ENCODE measurements at regions not wholly inside any gene's neighbourhood (a gene's known extent, or its start where the extent isn't known, plus 50 kb on each side); places are given as distances from the start of the nearest gene placed in this dataset.

DNA sequence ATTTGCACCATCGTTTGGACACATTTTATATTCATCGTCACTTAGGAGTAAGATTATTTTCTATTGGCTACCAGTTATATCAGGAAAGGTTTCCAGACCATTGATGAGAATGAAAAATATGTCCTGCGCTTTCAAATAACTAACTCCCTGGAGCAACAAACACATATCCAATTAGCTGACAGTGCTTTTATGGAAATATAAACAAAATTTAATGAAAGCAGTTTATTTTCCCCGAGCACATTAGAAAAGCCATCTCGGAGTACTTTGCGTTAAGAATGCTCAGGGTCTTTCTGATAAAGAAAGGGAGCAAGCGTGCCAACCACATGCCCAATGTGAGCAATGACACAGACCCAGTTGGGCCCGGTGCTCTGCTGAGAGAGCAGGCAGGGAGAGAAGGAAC lies 85.1 kb upstream of the ZPBP start:
- Histone ChIP-seq H3K27ac (ENCODE audit: low read depth in 1 of 2, low read length in 2 of 2) (no peak overlapping the region), H3K79me2 (ENCODE audit: insufficient read depth, low read length) (no peaks in the 10 kb centered on the region), H4K20me1 (ENCODE audit: insufficient read depth, low read length) (no peaks in the 10 kb centered on the region), H3K4me3 (replicated peaks in 1 of 3; ENCODE audit: low read depth in 2 of 3, low read length in 3 of 3) (no peak overlapping the region), H2AFZ (ENCODE audit: insufficient read depth, low read depth, low read length, poor library complexity, severe bottlenecking) (no peak overlapping the region), H3K9me3 (replicated peaks in 1 of 2; ENCODE audit: control insufficient read depth in 1 of 2, insufficient read depth in 1 of 2, low read length in 2 of 2) (no peaks in the 10 kb centered on the region), H3K4me1 (ENCODE audit: control insufficient read depth in 1 of 2, insufficient read depth in 2 of 2, low read length in 2 of 2) (peaks cover 27 to 29% of the 10 kb centered on the region in 2 donors), H3K36me3 (replicated peaks in 1 of 2; ENCODE audit: control insufficient read depth in 1 of 2, insufficient read depth in 2 of 2, low read length in 2 of 2) (no peaks in the 10 kb centered on the region), H3K4me2 (replicated peaks; ENCODE audit: extremely low read depth, low read length, poor library complexity, severe bottlenecking) (no peak overlapping the region), H3K9ac (ENCODE audit: insufficient read depth, low read length, poor library complexity, severe bottlenecking) (no peak overlapping the region), H3K27me3 (ENCODE audit: control insufficient read depth in 2 of 2, insufficient read depth in 2 of 2, low read length in 2 of 2) (no peaks in the 10 kb centered on the region)
- Mint-ChIP-seq H3K4me1 (peaks cover 29% of the 10 kb centered on the region), H3K36me3 (no peaks in the 10 kb centered on the region), H3K27ac (no peak overlapping the region), H3K9me3 (no peaks in the 10 kb centered on the region), H3K4me3 (no peak overlapping the region), H3K27me3 (ENCODE audit: low read depth in 3 of 3) (peaks cover 0 to 2% (median 0%) of the 10 kb centered on the region in 3 donors)
- 98% methylated on average over 5 of the region's 8 CpGs for WGBS (ENCODE audit: insufficient coverage)
- no peak for DNase-seq
- intact Hi-C loops (cut with micrococcal nuclease): no loop called here
- TF ChIP-seq, protein P1, sequence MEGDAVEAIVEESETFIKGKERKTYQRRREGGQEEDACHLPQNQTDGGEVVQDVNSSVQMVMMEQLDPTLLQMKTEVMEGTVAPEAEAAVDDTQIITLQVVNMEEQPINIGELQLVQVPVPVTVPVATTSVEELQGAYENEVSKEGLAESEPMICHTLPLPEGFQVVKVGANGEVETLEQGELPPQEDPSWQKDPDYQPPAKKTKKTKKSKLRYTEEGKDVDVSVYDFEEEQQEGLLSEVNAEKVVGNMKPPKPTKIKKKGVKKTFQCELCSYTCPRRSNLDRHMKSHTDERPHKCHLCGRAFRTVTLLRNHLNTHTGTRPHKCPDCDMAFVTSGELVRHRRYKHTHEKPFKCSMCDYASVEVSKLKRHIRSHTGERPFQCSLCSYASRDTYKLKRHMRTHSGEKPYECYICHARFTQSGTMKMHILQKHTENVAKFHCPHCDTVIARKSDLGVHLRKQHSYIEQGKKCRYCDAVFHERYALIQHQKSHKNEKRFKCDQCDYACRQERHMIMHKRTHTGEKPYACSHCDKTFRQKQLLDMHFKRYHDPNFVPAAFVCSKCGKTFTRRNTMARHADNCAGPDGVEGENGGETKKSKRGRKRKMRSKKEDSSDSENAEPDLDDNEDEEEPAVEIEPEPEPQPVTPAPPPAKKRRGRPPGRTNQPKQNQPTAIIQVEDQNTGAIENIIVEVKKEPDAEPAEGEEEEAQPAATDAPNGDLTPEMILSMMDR (IDR thresholded peaks at IDR 0.05): no peak

DNA sequence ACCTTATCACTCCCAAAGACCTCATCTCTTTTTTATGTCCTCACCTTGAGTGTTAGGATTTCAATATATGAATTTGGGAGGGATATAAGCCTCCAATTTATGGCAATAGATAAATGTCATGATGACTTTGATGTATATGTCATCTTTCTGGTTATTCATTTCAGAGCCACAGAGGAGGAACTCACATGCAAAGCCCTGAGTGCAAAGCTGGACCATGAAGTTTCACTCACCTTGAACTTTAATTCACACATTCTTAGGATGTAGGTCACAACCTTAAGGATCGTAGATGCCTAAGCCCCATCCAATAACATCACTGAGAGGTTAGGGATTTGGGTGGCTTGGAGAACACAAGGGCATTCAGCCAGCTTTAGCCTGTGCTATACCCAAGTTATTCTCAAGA lies 81.9 kb upstream of the ZPBP start:
- no peaks in the 10 kb centered on the region for H3K4me1 ChIP-seq (ENCODE audit: control insufficient read depth in 1 of 2, insufficient read depth in 2 of 2, low read length in 2 of 2)
- Mint-ChIP-seq H3K4me3 (no peak overlapping the region), H3K27me3 (ENCODE audit: low read depth in 3 of 3) (peaks cover 0 to 3% (median 2%) of the 10 kb centered on the region in 3 donors), H3K4me1 (no peaks in the 10 kb centered on the region), H3K27ac (no peak overlapping the region), H3K9me3 (no peaks in the 10 kb centered on the region), H3K36me3 (no peaks in the 10 kb centered on the region)
- no peaks in the 10 kb centered on the region for H4K20me1 ChIP-seq (ENCODE audit: insufficient read depth, low read length)
- no peaks in the 10 kb centered on the region for H3K79me2 ChIP-seq (ENCODE audit: insufficient read depth, low read length)
- no CpG with 5 or more reads among the region's 1 CpG for WGBS (ENCODE audit: insufficient coverage)
- no peak overlapping the region for H2AFZ ChIP-seq (ENCODE audit: insufficient read depth, low read depth, low read length, poor library complexity, severe bottlenecking)
- no peak overlapping the region for H3K4me3 ChIP-seq (replicated peaks in 1 of 3; ENCODE audit: low read depth in 2 of 3, low read length in 3 of 3)
- H3K36me3 ChIP-seq (replicated peaks in 1 of 2; ENCODE audit: control insufficient read depth in 1 of 2, insufficient read depth in 2 of 2, low read length in 2 of 2): no peaks in the 10 kb centered on the region
- DNase-seq: no peak
- no peak overlapping the region for H3K9ac ChIP-seq (ENCODE audit: insufficient read depth, low read length, poor library complexity, severe bottlenecking)
- H3K4me2 ChIP-seq (replicated peaks; ENCODE audit: extremely low read depth, low read length, poor library complexity, severe bottlenecking): no peak overlapping the region
- intact Hi-C loops (cut with micrococcal nuclease): no loop called here
- no peaks in the 10 kb centered on the region for H3K27me3 ChIP-seq (ENCODE audit: control insufficient read depth in 2 of 2, insufficient read depth in 2 of 2, low read length in 2 of 2)
- no peak overlapping the region for H3K27ac ChIP-seq (ENCODE audit: low read depth in 1 of 2, low read length in 2 of 2)
- TF ChIP-seq, protein P1 (IDR thresholded peaks at IDR 0.05): no peak
- H3K9me3 ChIP-seq (replicated peaks in 1 of 2; ENCODE audit: control insufficient read depth in 1 of 2, insufficient read depth in 1 of 2, low read length in 2 of 2): no peaks in the 10 kb centered on the region
